Epithelial cell of esophagus (primary cell): ENCODE measurements at regions not wholly inside any gene's neighbourhood (a gene's known extent, or its start where the extent isn't known, plus 50 kb on each side); places are given as distances from the start of the nearest gene placed in this dataset.

Experiments used
- DNase-seq: peaks from one replicate; pipeline ENCODE4 v3.0.0; 2010; ENCODE audit warnings: low read depth
- H3K4me3 ChIP-seq: 2 replicates; pipeline ENCODE4 v1.5.1; 2011; ENCODE audit warnings: mild to moderate bottlenecking, low read length, control low read depth
- CTCF ChIP-seq: IDR thresholded peaks from 2 replicates; pipeline ENCODE4 v1.5.1; 2011; ENCODE audit warnings: low read depth, mild to moderate bottlenecking, low read length, control low read depth, inconsistent platforms; ENCODE audit not compliant: insufficient read depth; ENCODE audit errors: missing control alignments

DNA sequence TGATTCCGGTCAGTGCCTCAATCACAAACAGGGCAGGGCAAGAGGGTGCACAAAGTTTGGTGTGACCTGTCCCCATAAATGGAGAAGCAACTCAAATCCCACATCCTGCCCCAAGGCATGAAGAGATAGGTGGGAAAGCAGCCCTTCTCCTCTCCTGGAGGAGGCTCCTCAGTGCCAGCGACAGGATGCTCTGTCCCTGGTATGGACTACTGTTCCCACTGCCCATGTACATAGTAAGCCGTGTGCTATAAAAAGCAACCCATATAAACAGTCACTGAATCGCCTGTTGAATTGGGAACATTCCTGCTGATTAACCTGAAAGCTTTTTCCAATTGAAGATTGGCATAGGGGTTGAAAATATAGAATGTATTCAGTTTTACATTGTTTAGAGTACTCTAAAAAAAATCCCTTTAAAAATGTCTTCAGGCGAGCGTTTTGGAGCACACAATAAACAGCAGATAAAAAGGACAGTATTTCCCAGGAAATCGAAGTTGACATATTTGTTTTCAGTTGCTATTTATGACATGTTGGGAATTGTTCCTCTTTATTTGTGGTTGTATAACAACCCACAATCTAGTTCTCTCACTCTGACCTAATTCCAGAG, 513.9 kb downstream of the DIRAS2 start:
- no peak overlapping the region for H3K4me3 ChIP-seq
- no peak for DNase-seq
- TF ChIP-seq CTCF, result no peak

DNA sequence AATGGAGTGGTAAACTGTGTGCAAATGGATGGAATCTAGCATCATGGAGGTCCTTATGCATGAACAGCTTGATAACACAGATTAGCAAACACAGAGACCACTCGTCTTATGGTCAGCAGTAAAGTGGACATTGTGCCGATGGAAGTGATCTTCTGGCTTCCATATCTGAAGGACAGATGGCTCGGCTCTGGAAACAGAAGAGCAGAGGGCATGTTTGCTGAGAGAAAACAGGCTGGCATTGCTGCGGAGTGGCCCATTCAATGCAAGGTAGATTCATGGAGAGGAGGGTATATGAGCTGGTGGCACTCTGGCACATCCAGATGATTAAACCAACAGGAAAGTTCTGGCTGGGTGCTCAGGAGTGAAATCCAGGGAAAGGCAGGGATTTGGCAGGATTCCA, 513.2 kb downstream of the DIRAS2 start:
- no peak for TF ChIP-seq CTCF
- no peak for DNase-seq
- H3K4me3 ChIP-seq, result no peak overlapping the region

DNA sequence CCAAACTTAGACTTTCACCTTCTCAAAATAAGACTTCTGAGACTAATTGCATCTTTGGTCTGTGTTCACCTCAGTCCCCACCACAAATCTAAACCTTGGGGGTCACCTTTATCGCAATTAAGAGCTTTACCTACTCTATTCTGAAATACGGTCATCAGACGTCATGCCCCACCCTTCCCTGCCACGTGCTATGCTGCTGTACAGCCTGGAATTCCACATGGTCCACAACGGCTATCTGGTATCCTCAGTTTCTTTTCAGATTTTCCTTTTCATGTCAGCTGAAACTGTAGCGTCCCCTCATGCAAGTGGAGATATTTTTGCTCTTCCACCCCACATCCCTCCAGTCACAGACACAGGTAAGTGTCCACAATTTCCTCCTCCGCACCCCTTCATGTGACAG, 511.1 kb downstream of the DIRAS2 start:
- no peak for DNase-seq
- no peak overlapping the region for H3K4me3 ChIP-seq
- no peak for TF ChIP-seq CTCF

- no peak for TF ChIP-seq CTCF
- DNase-seq, result no peak
Observed at GRCh38 chr9:90132866-90133265, 509.8 kb downstream of the DIRAS2 start.

GRCh38 chr9:90137801-90138200, 504.8 kb downstream of the DIRAS2 start:
- TF ChIP-seq CTCF, result no peak

More at GRCh38 chr9:90132866-90133265, 509.8 kb downstream of the DIRAS2 start:
- no peak overlapping the region for H3K4me3 ChIP-seq

GRCh38 chr9:90140131-90140818, 502.3 kb downstream of the DIRAS2 start:
- DNase-seq, result no peak

More at GRCh38 chr9:90137801-90138200, 504.8 kb downstream of the DIRAS2 start:
- no peak for DNase-seq
- no peak overlapping the region for H3K4me3 ChIP-seq

More at GRCh38 chr9:90140131-90140818, 502.3 kb downstream of the DIRAS2 start:
- no peak for TF ChIP-seq CTCF
- H3K4me3 ChIP-seq, result no peak overlapping the region
